Stomach (tissue), 4 donors: ENCODE measurements at regions not wholly inside any gene's neighbourhood (a gene's known extent, or its start where the extent isn't known, plus 50 kb on each side); places are given as distances from the start of the nearest gene placed in this dataset.

Experiments
- CTCF ChIP-seq, 7 experiments: fragments of 450-650 bp in 4 of 7; fragments of 200-600 bp in 3 of 7; sonication (generic) in 3 of 7; IDR thresholded peaks; one replicate each; pipeline ENCODE4 v1.5.1; 2016 to 2019; ENCODE audit warnings: antibody characterized with exemption in 7 of 7, control low read depth in 2 of 7, mild to moderate bottlenecking in 1 of 7
- EP300 ChIP-seq: sonication (generic); formaldehyde crosslinking; IDR thresholded peaks from one replicate; pipeline ENCODE4 v1.6.1; 2017; ENCODE audit warnings: antibody characterized with exemption
- POLR2A ChIP-seq, 4 donors: fragments of 450-650 bp; IDR thresholded peaks; one replicate each; pipeline ENCODE4 v1.6.1; 2016; ENCODE audit warnings: antibody characterized with exemption in 4 of 4, control low read depth in 2 of 4, mild to moderate bottlenecking in 1 of 4, moderate library complexity in 1 of 4
- POLR2AphosphoS5 ChIP-seq, 3 donors: sonication (generic); formaldehyde crosslinking; IDR thresholded peaks; one replicate each; pipeline ENCODE4 v1.6.1; 2016; ENCODE audit warnings: antibody characterized with exemption in 3 of 3

- TF ChIP-seq CTCF (IDR thresholded peaks at IDR 0.05) (no peak), POLR2AphosphoS5 (IDR thresholded peaks at IDR 0.05) (no peak), POLR2A (IDR thresholded peaks at IDR 0.05) (no peak), EP300 (no peak)
Measured at GRCh38 chr1:60415696-60416095, 342.1 kb upstream of the C1orf87 start.
